ENCODE measurements at regions not wholly inside any gene's neighbourhood (a gene's known extent, or its start where the extent isn't known, plus 50 kb on each side); places are given as distances from the start of the nearest gene placed in this dataset.

GRCh38 chr4:85018983-85019382 lies 52.5 kb upstream of the WDFY3 start:
- intact Hi-C loops (cut with DNase I), result no loop called here
- Histone ChIP-seq H3K4me3 (no peak overlapping the region), H3K27me3 (no peaks in the 10 kb centered on the region), H3K4me1 (no peaks in the 10 kb centered on the region), H3K36me3 (no peaks in the 10 kb centered on the region), H3K27ac (no peak overlapping the region), H3K9me3 (no peaks in the 10 kb centered on the region)
- DNase-seq (no peak), ATAC-seq (no peak)
- no peak for TF ChIP-seq POLR2A (IDR thresholded peaks at IDR 0.05)
- TF ChIP-seq CTCF (IDR thresholded peaks at IDR 0.05), result no peak
- WGBS (ENCODE audit: insufficient coverage, low coverage, low lambda C conversion rate, missing lambda C conversion rate), result 89% methylated on average over 6 of the region's 7 CpGs

- no peaks in the 10 kb centered on the region for H3K27me3 ChIP-seq
- no peak for ATAC-seq
- WGBS (ENCODE audit: insufficient coverage, low coverage, low lambda C conversion rate, missing lambda C conversion rate), result 45% methylated on average over 2 of the region's 2 CpGs
- H3K36me3 ChIP-seq, result no peaks in the 10 kb centered on the region
- no peak overlapping the region for H3K4me3 ChIP-seq
- H3K9me3 ChIP-seq, result no peaks in the 10 kb centered on the region
- H3K4me1 ChIP-seq, result no peaks in the 10 kb centered on the region
- no peak for TF ChIP-seq CTCF (IDR thresholded peaks at IDR 0.05)
- TF ChIP-seq POLR2A (IDR thresholded peaks at IDR 0.05), result no peak
- H3K27ac ChIP-seq, result no peak overlapping the region
- intact Hi-C loops (cut with DNase I), result no loop called here
- DNase-seq, result no peak
Observed at GRCh38 chr4:85019411-85019810, 52.9 kb upstream of the WDFY3 start.

GRCh38 chr4:85024671-85025070 lies 58.2 kb upstream of the WDFY3 start:
- ATAC-seq (no peak), DNase-seq (no peak)
- Histone ChIP-seq H3K4me1 (no peaks in the 10 kb centered on the region), H3K9me3 (peaks cover 0 to 3% (median 0%) of the 10 kb centered on the region in 4 donors), H3K4me3 (no peak overlapping the region), H3K27ac (no peak overlapping the region), H3K36me3 (no peaks in the 10 kb centered on the region), H3K27me3 (no peaks in the 10 kb centered on the region)
- TF ChIP-seq POLR2A (IDR thresholded peaks at IDR 0.05), result no peak
- no peak for TF ChIP-seq CTCF (IDR thresholded peaks at IDR 0.05)
- intact Hi-C loops (cut with DNase I), result no loop called here
- 53% methylated on average over 4 of the region's 6 CpGs for WGBS (ENCODE audit: insufficient coverage, low coverage, low lambda C conversion rate, missing lambda C conversion rate)

- no peaks in the 10 kb centered on the region for H3K27me3 ChIP-seq
- H3K4me1 ChIP-seq, result no peaks in the 10 kb centered on the region
- DNase-seq (no peak), ATAC-seq (no peak)
- no peaks in the 10 kb centered on the region for H3K36me3 ChIP-seq
- no peak for TF ChIP-seq CTCF (IDR thresholded peaks at IDR 0.05)
- TF ChIP-seq POLR2A (IDR thresholded peaks at IDR 0.05), result no peak
- H3K4me3 ChIP-seq, result no peak overlapping the region
- intact Hi-C loops (cut with DNase I), result no loop called here
- WGBS (ENCODE audit: insufficient coverage, low coverage, low lambda C conversion rate, missing lambda C conversion rate), result 63% methylated on average over 4 of the region's 4 CpGs
- no peak overlapping the region for H3K27ac ChIP-seq
- H3K9me3 ChIP-seq, result peaks cover 0 to 6% (median 0%) of the 10 kb centered on the region in 4 donors
Observed at GRCh38 chr4:85028910-85029309, 62.4 kb upstream of the WDFY3 start.

GRCh38 chr4:85029453-85029852 lies 63.0 kb upstream of the WDFY3 start:
- Histone ChIP-seq H3K9me3 (peaks cover 0 to 6% (median 0%) of the 10 kb centered on the region in 4 donors), H3K27me3 (no peaks in the 10 kb centered on the region), H3K36me3 (no peaks in the 10 kb centered on the region), H3K4me3 (no peak overlapping the region), H3K27ac (no peak overlapping the region), H3K4me1 (no peaks in the 10 kb centered on the region)
- no peak for DNase-seq
- ATAC-seq, result no peak
- no peak for TF ChIP-seq CTCF (IDR thresholded peaks at IDR 0.05)
- TF ChIP-seq POLR2A (IDR thresholded peaks at IDR 0.05), result no peak
- intact Hi-C loops (cut with DNase I), result no loop called here
- WGBS (ENCODE audit: insufficient coverage, low coverage, low lambda C conversion rate, missing lambda C conversion rate), result 73% methylated on average over 4 of the region's 4 CpGs

Data from right lobe of liver (tissue), 6 donors.